HPDE6-E6E7 (cell line): ENCODE measurements at regions not wholly inside any gene's neighbourhood (a gene's known extent, or its start where the extent isn't known, plus 50 kb on each side); places are given as distances from the start of the nearest gene placed in this dataset.
A peak's percentile ranks its signal among the peaks of the same experiment; 100 is the strongest.
"Not testable (repeated sequence)": the region's sequence is repeated elsewhere in the genome, so short reads cannot be mapped to it uniquely, and the experiment has no call there.

Source experiments
- DNase-seq: peaks from one replicate; pipeline ENCODE4 v3.0.0; 2011; ENCODE audit warnings: missing footprints; ENCODE audit errors: extremely low spot score

GRCh38 chr7:96827701-96828100 is 118.1 kb upstream of the SEM1 start:
- no peak for DNase-seq

GRCh38 chr7:96829121-96829520 is 119.5 kb upstream of the SEM1 start:
- not testable (repeated sequence) for DNase-seq

GRCh38 chr7:96831446-96831845 is 121.8 kb upstream of the SEM1 start:
- DNase-seq: no peak

GRCh38 chr7:96832092-96832662 is 122.5 kb upstream of the SEM1 start:
- DNase-seq: no peak

GRCh38 chr7:96833676-96834453 is 124.2 kb upstream of the SEM1 start:
- no peak for DNase-seq

GRCh38 chr7:96836456-96836855 is 126.8 kb upstream of the SEM1 start:
- DNase-seq: no peak

- DNase-seq: no peak
Measured at GRCh38 chr7:96837593-96837992, 127.9 kb upstream of the SEM1 start.

GRCh38 chr7:96838481-96838880 is 128.8 kb upstream of the SEM1 start:
- no peak for DNase-seq

- DNase-seq: no peak
Measured at GRCh38 chr7:96855139-96855538, 145.5 kb upstream of the SEM1 start.

- no peak for DNase-seq
Measured at GRCh38 chr7:96855691-96856090, 146.0 kb upstream of the SEM1 start.

- no peak for DNase-seq
Measured at GRCh38 chr7:96869538-96869937, 135.8 kb upstream of the DLX6 start.

- DNase-seq: peak; percentile 12
Measured at GRCh38 chr7:96870185-96870584, 135.2 kb upstream of the DLX6 start.

- DNase-seq: peak; percentile 8
Measured at GRCh38 chr7:96870934-96871333, 134.4 kb upstream of the DLX6 start.

GRCh38 chr7:96887426-96887825 is 117.9 kb upstream of the DLX6 start:
- peak; percentile 16 for DNase-seq

GRCh38 chr7:96899108-96899507 is 106.2 kb upstream of the DLX6 start:
- DNase-seq: no peak

GRCh38 chr7:96901822-96902445 is 103.4 kb upstream of the DLX6 start:
- no peak for DNase-seq

- DNase-seq: no peak
Measured at GRCh38 chr7:96903906-96904305, 101.4 kb upstream of the DLX6 start.

- DNase-seq: no peak
Measured at GRCh38 chr7:96910486-96910885, 94.9 kb upstream of the DLX6 start.

- no peak for DNase-seq
Measured at GRCh38 chr7:96915029-96915428, 90.3 kb upstream of the DLX6 start.

GRCh38 chr7:96920064-96920463 is 85.3 kb upstream of the DLX6 start:
- DNase-seq: no peak

GRCh38 chr7:96920713-96921112 is 84.6 kb upstream of the DLX6 start:
- no peak for DNase-seq

GRCh38 chr7:96921231-96921630 is 84.1 kb upstream of the DLX6 start:
- no peak for DNase-seq

GRCh38 chr7:96921771-96922170 is 83.6 kb upstream of the DLX6 start:
- DNase-seq: no peak
